ENCODE measurements at regions not wholly inside any gene's neighbourhood (a gene's known extent, or its start where the extent isn't known, plus 50 kb on each side); places are given as distances from the start of the nearest gene placed in this dataset.
"Not testable (repeated sequence)": the region's sequence is repeated elsewhere in the genome, so short reads cannot be mapped to it uniquely, and the experiment has no call there.

DNA sequence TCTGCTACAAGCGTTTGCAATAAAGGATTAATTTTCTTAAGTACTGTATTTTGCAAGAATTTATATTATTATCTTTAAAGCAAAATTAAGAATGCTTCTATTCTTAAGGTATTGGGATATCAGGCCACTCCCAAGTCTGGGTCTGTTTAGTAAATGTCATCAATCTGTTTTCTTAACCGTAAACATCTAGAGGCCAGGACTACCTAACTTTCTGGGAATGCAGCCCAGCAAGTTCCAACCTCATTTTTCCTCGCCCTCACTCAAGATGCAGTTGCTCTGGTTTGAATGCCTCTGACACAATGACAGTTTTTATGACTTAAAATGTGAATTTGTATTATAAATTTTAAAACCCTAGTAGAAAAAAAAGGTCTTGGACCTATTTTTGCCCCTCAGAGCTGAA, 143.5 kb downstream of the INHBA start:
- Histone ChIP-seq H3K36me3 (ENCODE audit: control insufficient read depth, insufficient read depth, low read length) (no peaks in the 10 kb centered on the region), H3K4me3 (ENCODE audit: low read depth, low read length) (no peak overlapping the region), H3K27me3 (ENCODE audit: control insufficient read depth, insufficient read depth, low read length) (no peaks in the 10 kb centered on the region)
- TF ChIP-seq, protein P1, sequence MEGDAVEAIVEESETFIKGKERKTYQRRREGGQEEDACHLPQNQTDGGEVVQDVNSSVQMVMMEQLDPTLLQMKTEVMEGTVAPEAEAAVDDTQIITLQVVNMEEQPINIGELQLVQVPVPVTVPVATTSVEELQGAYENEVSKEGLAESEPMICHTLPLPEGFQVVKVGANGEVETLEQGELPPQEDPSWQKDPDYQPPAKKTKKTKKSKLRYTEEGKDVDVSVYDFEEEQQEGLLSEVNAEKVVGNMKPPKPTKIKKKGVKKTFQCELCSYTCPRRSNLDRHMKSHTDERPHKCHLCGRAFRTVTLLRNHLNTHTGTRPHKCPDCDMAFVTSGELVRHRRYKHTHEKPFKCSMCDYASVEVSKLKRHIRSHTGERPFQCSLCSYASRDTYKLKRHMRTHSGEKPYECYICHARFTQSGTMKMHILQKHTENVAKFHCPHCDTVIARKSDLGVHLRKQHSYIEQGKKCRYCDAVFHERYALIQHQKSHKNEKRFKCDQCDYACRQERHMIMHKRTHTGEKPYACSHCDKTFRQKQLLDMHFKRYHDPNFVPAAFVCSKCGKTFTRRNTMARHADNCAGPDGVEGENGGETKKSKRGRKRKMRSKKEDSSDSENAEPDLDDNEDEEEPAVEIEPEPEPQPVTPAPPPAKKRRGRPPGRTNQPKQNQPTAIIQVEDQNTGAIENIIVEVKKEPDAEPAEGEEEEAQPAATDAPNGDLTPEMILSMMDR (IDR thresholded peaks at IDR 0.05; ENCODE audit: insufficient read depth, low read length, poor library complexity, severe bottlenecking), result no peak
- no peak for DNase-seq (ENCODE audit: low read depth)

DNA sequence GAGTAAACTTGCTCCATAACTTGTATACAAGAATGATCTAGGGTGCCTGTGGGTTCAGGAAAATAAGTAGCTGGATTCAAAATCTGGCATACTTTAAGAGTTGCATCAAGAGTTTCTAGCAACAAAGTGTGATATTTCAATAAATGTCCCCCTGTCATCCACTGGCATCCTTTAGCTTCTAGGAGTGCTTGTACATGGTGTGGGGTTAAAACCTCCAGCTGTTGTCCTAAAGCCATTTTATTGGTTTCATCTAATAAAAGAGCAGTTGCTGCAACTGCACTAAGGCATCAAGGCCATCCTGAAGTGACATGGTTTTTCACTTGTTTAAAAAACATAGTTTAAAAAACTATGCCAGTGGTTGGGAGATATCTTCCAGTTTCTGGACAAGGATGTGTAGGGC, 148.4 kb downstream of the INHBA start:
- DNase-seq (ENCODE audit: low read depth), result no peak
- no peaks in the 10 kb centered on the region for H3K36me3 ChIP-seq (ENCODE audit: control insufficient read depth, insufficient read depth, low read length)
- no peak overlapping the region for H3K4me3 ChIP-seq (ENCODE audit: low read depth, low read length)
- no peaks in the 10 kb centered on the region for H3K27me3 ChIP-seq (ENCODE audit: control insufficient read depth, insufficient read depth, low read length)
- TF ChIP-seq, protein P1 (IDR thresholded peaks at IDR 0.05; ENCODE audit: insufficient read depth, low read length, poor library complexity, severe bottlenecking), result no peak

DNA sequence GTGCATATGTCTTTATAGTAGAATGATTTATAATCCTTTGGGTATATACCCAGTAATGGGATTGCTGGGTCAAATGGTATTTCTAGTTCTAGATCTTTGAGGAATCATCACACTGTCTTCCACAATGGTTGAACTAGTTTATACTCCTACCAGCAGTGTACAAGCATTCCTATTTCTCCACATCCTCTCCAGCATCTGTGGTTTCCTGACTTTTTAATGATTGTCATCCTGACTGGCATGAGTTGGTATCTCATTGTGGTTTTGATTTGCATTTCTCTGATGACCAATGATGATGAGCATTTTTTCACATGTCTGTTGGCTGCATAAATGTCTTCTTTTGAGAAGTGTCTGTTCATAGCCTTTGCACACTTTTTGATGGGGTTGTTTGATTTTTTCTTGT, 152.8 kb downstream of the INHBA start:
- not testable (repeated sequence) for DNase-seq (ENCODE audit: low read depth); H3K4me3 ChIP-seq (ENCODE audit: low read depth, low read length); H3K36me3 ChIP-seq (ENCODE audit: control insufficient read depth, insufficient read depth, low read length); H3K27me3 ChIP-seq (ENCODE audit: control insufficient read depth, insufficient read depth, low read length)

DNA sequence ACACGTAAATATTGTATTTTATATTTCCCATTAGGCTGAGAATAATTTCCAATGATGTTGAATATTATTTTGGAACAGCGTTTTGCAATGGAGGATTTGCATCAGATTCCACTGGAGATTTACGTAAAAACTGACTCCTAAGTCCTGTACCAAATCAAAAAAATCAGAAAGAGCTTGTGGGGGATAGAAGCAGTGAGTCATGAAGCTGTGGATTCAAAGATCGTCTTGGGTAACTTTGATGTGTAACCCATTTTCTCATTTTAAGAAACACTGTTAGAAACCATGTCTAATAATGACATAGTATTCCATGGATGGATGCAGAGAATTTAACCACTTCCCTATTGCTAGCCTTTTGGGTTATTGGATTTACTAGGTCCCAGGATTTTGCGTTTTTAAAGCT, 158.6 kb downstream of the INHBA start:
- Histone ChIP-seq H3K27me3 (ENCODE audit: control insufficient read depth, insufficient read depth, low read length) (no peaks in the 10 kb centered on the region), H3K4me3 (ENCODE audit: low read depth, low read length) (no peak overlapping the region), H3K36me3 (ENCODE audit: control insufficient read depth, insufficient read depth, low read length) (no peaks in the 10 kb centered on the region)
- TF ChIP-seq, protein P1 (IDR thresholded peaks at IDR 0.05; ENCODE audit: insufficient read depth, low read length, poor library complexity, severe bottlenecking), result no peak
- no peak for DNase-seq (ENCODE audit: low read depth)

DNA sequence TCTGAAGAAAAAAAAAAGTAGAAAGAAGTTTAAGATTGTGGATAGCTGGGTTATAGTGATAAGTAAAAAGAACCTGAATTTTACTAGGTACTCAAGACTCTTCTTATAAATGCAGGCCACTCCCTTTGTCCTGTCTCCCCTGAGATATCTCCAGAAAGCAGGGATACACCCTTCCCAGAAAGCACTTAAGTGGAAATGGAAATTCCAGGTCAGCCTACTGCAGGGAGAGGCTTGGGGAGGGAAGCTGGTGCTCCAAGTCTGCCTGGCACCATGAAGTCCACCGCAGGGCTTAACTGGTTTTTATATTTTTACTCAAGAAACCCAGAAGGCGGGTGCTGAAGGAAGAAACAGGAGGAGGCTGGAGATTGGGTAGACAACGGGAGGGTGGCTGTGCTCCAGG, 162.3 kb downstream of the INHBA start:
- no peak for DNase-seq (ENCODE audit: low read depth)
- no peaks in the 10 kb centered on the region for H3K36me3 ChIP-seq (ENCODE audit: control insufficient read depth, insufficient read depth, low read length)
- no peaks in the 10 kb centered on the region for H3K27me3 ChIP-seq (ENCODE audit: control insufficient read depth, insufficient read depth, low read length)
- no peak overlapping the region for H3K4me3 ChIP-seq (ENCODE audit: low read depth, low read length)
- TF ChIP-seq, protein P1 (IDR thresholded peaks at IDR 0.05; ENCODE audit: insufficient read depth, low read length, poor library complexity, severe bottlenecking), result no peak

DNA sequence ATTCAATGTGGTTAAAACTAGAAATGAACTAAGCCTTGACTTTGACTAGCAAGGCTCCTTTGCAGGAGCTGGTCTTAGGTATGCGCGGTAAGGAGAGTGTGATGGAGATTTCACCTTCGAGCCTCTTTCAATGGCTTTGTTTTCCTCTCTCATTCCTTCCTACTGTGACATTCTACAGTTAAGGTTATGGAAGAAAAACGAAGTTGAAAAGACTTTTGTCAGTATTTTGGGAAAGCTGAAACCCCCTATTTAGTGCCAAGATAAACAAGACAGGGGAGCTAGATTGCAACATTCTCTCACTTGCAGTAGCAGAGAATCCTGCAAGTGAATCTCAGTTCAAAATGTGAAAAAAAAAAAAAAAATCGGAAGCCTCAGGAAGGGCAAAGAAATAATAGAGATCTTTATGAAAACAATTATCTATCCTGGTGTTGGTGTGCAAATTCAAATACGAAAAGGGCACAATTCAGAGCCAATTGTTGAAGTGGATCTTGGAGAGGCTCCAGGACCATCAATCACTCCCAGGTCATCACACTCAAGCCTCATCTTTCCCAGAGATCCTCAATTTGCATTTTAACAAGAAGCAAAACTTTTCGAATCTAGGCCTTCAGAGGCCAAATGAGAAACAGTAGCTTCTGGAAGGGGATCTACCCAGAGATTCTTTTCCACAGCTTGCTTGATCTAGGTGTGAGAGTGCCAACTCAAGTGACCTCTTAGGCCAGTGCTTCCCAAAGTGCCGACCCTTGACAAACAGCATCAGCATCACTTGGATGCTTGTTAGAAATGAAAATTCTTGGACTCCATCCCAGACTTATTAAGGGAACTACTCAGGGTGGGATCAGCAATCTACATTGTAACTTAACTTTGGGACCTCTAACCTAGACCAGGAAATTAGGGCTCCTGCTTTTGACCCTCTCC, 163.8 kb downstream of the INHBA start:
- TF ChIP-seq, protein P1 (IDR thresholded peaks at IDR 0.05; ENCODE audit: insufficient read depth, low read length, poor library complexity, severe bottlenecking), result no peak
- H3K4me3 ChIP-seq (ENCODE audit: low read depth, low read length), result no peak overlapping the region
- DNase-seq (ENCODE audit: low read depth), result no peak
- no peaks in the 10 kb centered on the region for H3K36me3 ChIP-seq (ENCODE audit: control insufficient read depth, insufficient read depth, low read length)
- H3K27me3 ChIP-seq (ENCODE audit: control insufficient read depth, insufficient read depth, low read length), result no peaks in the 10 kb centered on the region

Measured in kidney epithelial cell (primary cell).